Body of pancreas (tissue), 4 donors: ENCODE measurements at regions not wholly inside any gene's neighbourhood (a gene's known extent, or its start where the extent isn't known, plus 50 kb on each side); places are given as distances from the start of the nearest gene placed in this dataset.

ENCODE experiments used
- POLR2A ChIP-seq, 3 donors: fragments of 450-650 bp; IDR thresholded peaks; one replicate each; pipeline ENCODE4 v1.6.1; 2016; ENCODE audit warnings: antibody characterized with exemption in 3 of 3, mild to moderate bottlenecking in 2 of 3
- TF ChIP-seq, protein P1 (sequence below), 7 experiments: fragments of 450-650 bp in 4 of 7; fragments of 200-600 bp in 3 of 7; sonication (generic) in 3 of 7; IDR thresholded peaks; one replicate each; pipeline ENCODE4 v1.5.1; 2016 to 2019; ENCODE audit warnings: antibody characterized with exemption in 7 of 7

- TF ChIP-seq, protein P1, sequence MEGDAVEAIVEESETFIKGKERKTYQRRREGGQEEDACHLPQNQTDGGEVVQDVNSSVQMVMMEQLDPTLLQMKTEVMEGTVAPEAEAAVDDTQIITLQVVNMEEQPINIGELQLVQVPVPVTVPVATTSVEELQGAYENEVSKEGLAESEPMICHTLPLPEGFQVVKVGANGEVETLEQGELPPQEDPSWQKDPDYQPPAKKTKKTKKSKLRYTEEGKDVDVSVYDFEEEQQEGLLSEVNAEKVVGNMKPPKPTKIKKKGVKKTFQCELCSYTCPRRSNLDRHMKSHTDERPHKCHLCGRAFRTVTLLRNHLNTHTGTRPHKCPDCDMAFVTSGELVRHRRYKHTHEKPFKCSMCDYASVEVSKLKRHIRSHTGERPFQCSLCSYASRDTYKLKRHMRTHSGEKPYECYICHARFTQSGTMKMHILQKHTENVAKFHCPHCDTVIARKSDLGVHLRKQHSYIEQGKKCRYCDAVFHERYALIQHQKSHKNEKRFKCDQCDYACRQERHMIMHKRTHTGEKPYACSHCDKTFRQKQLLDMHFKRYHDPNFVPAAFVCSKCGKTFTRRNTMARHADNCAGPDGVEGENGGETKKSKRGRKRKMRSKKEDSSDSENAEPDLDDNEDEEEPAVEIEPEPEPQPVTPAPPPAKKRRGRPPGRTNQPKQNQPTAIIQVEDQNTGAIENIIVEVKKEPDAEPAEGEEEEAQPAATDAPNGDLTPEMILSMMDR (IDR thresholded peaks at IDR 0.05): no peak
- TF ChIP-seq POLR2A (IDR thresholded peaks at IDR 0.05): no peak
Measured at GRCh38 chr15:25137013-25137412, 182.2 kb downstream of the SNRPN start.
